WTC11 (cell line): ENCODE measurements at regions not wholly inside any gene's neighbourhood (a gene's known extent, or its start where the extent isn't known, plus 50 kb on each side); places are given as distances from the start of the nearest gene placed in this dataset.

ENCODE experiments used
- ATAC-seq: fragments of 200-7000 bp; cut with Tn5 transposase; 2 replicates; pipeline ENCODE4 v1.10.0; 2021; ENCODE audit warnings: mild to moderate bottlenecking, moderate library complexity
- CTCF ChIA-PET: fragments of 300-600 bp; sonication (Branson Sonifier 250); formaldehyde crosslinking; loops from one replicate; lab custom pipeline; 2021; ENCODE audit warnings: antibody characterized with exemption; lab: Charles Lee
- POLR2A ChIA-PET: fragments of 350-600 bp; sonication (Branson Sonifier 250); formaldehyde crosslinking; loops from one replicate; lab custom pipeline; 2021; ENCODE audit warnings: antibody characterized with exemption; lab: Charles Lee
- DNase-seq: peaks from one replicate; pipeline ENCODE4 v3.0.0; 2021; ENCODE audit warnings: low spot score
- H3K27ac Mint-ChIP-seq: 2 replicates; pipeline ENCODE4 v1.8.0; 2021; ENCODE audit warnings: mixed read lengths
- H3K27me3 Mint-ChIP-seq: 2 replicates; pipeline ENCODE4 v1.8.0; 2021; ENCODE audit warnings: low read depth, mild to moderate bottlenecking, moderate library complexity, mixed read lengths
- H3K36me3 Mint-ChIP-seq: 2 replicates; pipeline ENCODE4 v1.8.0; 2021; ENCODE audit warnings: mixed read lengths
- H3K4me1 Mint-ChIP-seq: 2 replicates; pipeline ENCODE4 v1.8.0; 2022; ENCODE audit warnings: mixed read lengths
- H3K4me3 Mint-ChIP-seq: 2 replicates; pipeline ENCODE4 v1.8.0; 2021; ENCODE audit warnings: mild to moderate bottlenecking, moderate library complexity, mixed read lengths
- H3K9me3 Mint-ChIP-seq: 2 replicates; pipeline ENCODE4 v1.8.0; 2021; ENCODE audit warnings: mixed read lengths
- CBFB ChIP-seq: sonication (generic); formaldehyde crosslinking; IDR thresholded peaks from 2 replicates; pipeline ENCODE4 v1.8.1; 2022; ENCODE audit warnings: mild to moderate bottlenecking, low read depth, missing genetic modification reagents
- FOXJ3 ChIP-seq: sonication (generic); formaldehyde crosslinking; IDR thresholded peaks from 2 replicates; pipeline ENCODE4 v1.9.0; 2021; ENCODE audit warnings: missing genetic modification reagents, mild to moderate bottlenecking, borderline replicate concordance
- FOXP1 ChIP-seq: sonication (generic); formaldehyde crosslinking; IDR thresholded peaks from 2 replicates; pipeline ENCODE4 v1.8.0; 2022; ENCODE audit warnings: missing genetic modification reagents, mild to moderate bottlenecking, moderate library complexity, borderline replicate concordance
- JAZF1 ChIP-seq: fragments of 250-450 bp; sonication (Bioruptor Pico); IDR thresholded peaks from 2 replicates; pipeline ENCODE4 v1.9.0; 2021; ENCODE audit warnings: moderate library complexity, mild to moderate bottlenecking, inconsistent platforms
- MXD4 ChIP-seq: fragments of 250-450 bp; sonication (Bioruptor Pico); IDR thresholded peaks from 2 replicates; pipeline ENCODE4 v1.8.0; 2021; ENCODE audit warnings: mild to moderate bottlenecking, moderate library complexity, borderline replicate concordance
- OVOL2 ChIP-seq: fragments of 250-450 bp; sonication (Bioruptor Pico); IDR thresholded peaks from 2 replicates; pipeline ENCODE4 v1.9.0; 2021; ENCODE audit warnings: mild to moderate bottlenecking, borderline replicate concordance
- SMAD4 ChIP-seq: sonication (generic); formaldehyde crosslinking; IDR thresholded peaks from 2 replicates; pipeline ENCODE4 v1.8.0; 2022; ENCODE audit warnings: mild to moderate bottlenecking, missing genetic modification reagents
- ZNF232 ChIP-seq: sonication (generic); formaldehyde crosslinking; IDR thresholded peaks from 2 replicates; pipeline ENCODE4 v1.8.0; 2022; ENCODE audit warnings: mild to moderate bottlenecking, missing genetic modification reagents
- ZNF317 ChIP-seq: sonication (generic); formaldehyde crosslinking; IDR thresholded peaks from 2 replicates; pipeline ENCODE4 v1.8.1; 2023; ENCODE audit warnings: low read depth, mild to moderate bottlenecking, moderate library complexity, missing genetic modification reagents, borderline replicate concordance
- ZNF416 ChIP-seq: fragments of 250-450 bp; sonication (Bioruptor Pico); IDR thresholded peaks from 2 replicates; pipeline ENCODE4 v1.9.0; 2021; ENCODE audit warnings: mild to moderate bottlenecking, inconsistent platforms
- TF ChIP-seq, protein P1 (sequence below): sonication (generic); formaldehyde crosslinking; conservative IDR thresholded peaks from 2 replicates; pipeline ENCODE4 v1.8.1; 2023; ENCODE audit warnings: mild to moderate bottlenecking, low read depth, missing genetic modification reagents, moderate library complexity
- TF ChIP-seq, protein P2 (sequence below): fragments of 250-450 bp; sonication (Bioruptor Pico); IDR thresholded peaks from 2 replicates; pipeline ENCODE4 v1.9.0; 2021; ENCODE audit warnings: moderate library complexity, mild to moderate bottlenecking, inconsistent platforms, borderline replicate concordance
- TF ChIP-seq, protein P3 (sequence below): sonication (generic); formaldehyde crosslinking; IDR thresholded peaks from 2 replicates; pipeline ENCODE4 v1.8.0; 2022; ENCODE audit warnings: mild to moderate bottlenecking, missing genetic modification reagents
- TF ChIP-seq, protein P4 (sequence below): sonication (generic); formaldehyde crosslinking; IDR thresholded peaks from 2 replicates; pipeline ENCODE4 v1.8.0; 2022; ENCODE audit warnings: missing genetic modification reagents
- TF ChIP-seq, protein P5 (sequence below): sonication (generic); formaldehyde crosslinking; IDR thresholded peaks from 2 replicates; pipeline ENCODE4 v1.8.1; 2022; ENCODE audit warnings: low read depth, mild to moderate bottlenecking, moderate library complexity, missing genetic modification reagents, borderline replicate concordance
- TF ChIP-seq, protein P6 (sequence below): sonication (generic); formaldehyde crosslinking; IDR thresholded peaks from 2 replicates; pipeline ENCODE4 v1.8.1; 2023; ENCODE audit warnings: mild to moderate bottlenecking, moderate library complexity, missing genetic modification reagents
- TF ChIP-seq, protein P7 (sequence below): sonication (generic); formaldehyde crosslinking; IDR thresholded peaks from 2 replicates; pipeline ENCODE4 v1.8.1; 2023; ENCODE audit warnings: mild to moderate bottlenecking, missing genetic modification reagents, moderate library complexity

DNA sequence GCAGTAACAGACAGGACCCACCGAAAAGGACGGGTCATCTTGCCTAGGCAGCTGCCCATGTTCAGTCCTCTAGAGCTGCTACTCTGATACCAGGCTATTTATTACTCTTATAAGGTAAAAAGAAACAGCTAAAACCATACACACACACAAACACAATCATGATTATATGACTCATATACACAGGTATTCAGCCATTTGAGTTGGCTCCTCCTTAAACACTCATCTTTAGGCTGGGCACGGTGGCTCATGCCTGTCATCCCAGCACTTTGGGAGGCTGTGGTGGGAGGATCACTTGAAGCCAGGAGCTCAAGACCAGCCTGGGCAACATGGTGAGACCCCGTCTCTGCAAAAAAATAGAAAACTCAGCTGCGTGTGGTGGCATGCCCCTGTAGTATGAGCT, 76.6 kb downstream of the F11 start (continued):
- TF ChIP-seq, protein P1, sequence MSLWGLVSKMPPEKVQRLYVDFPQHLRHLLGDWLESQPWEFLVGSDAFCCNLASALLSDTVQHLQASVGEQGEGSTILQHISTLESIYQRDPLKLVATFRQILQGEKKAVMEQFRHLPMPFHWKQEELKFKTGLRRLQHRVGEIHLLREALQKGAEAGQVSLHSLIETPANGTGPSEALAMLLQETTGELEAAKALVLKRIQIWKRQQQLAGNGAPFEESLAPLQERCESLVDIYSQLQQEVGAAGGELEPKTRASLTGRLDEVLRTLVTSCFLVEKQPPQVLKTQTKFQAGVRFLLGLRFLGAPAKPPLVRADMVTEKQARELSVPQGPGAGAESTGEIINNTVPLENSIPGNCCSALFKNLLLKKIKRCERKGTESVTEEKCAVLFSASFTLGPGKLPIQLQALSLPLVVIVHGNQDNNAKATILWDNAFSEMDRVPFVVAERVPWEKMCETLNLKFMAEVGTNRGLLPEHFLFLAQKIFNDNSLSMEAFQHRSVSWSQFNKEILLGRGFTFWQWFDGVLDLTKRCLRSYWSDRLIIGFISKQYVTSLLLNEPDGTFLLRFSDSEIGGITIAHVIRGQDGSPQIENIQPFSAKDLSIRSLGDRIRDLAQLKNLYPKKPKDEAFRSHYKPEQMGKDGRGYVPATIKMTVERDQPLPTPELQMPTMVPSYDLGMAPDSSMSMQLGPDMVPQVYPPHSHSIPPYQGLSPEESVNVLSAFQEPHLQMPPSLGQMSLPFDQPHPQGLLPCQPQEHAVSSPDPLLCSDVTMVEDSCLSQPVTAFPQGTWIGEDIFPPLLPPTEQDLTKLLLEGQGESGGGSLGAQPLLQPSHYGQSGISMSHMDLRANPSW, result no peak
- no peak for TF ChIP-seq FOXP1 (CRISPR knock-in tag)
- TF ChIP-seq, all 79 proteins: peak for 0

DNA sequence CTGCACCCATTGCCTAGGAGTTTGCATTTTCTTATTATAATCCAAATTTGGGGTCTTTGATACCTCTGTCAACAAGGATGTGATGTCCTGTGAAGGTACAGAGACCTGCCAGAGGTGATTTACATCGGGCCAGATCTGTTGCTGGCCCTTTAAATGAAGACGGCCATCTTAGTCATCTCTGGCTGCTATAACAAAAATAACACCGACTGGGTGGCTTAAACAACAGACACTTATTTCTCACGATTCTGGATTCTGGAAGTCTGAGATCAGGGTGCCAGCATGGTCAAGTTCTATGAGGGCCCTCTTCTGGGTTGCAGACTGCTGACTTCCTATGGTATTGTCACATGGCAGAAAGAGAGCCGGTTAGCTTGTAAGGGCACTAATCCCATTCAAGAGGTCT, 75.7 kb downstream of the F11 start:
- ChIA-PET POLR2A (no interaction called here), CTCF (no interaction called here)
- no peak for ATAC-seq
- Mint-ChIP-seq H3K36me3 (no peaks in the 10 kb centered on the region), H3K27ac (no peak overlapping the region), H3K4me3 (no peak overlapping the region), H3K4me1 (peaks cover 7% of the 10 kb centered on the region), H3K27me3 (peaks cover 89% of the 10 kb centered on the region), H3K9me3 (peaks cover 4% of the 10 kb centered on the region; the same call in 1 of the 2 replicates)
- no peak for TF ChIP-seq ZNF317 (CRISPR knock-in tag)
- no peak for TF ChIP-seq SMAD4 (CRISPR knock-in tag)
- no peak for TF ChIP-seq JAZF1 (CRISPR knock-in tag)
- no peak for TF ChIP-seq OVOL2 (CRISPR knock-in tag)
- TF ChIP-seq, protein P2, sequence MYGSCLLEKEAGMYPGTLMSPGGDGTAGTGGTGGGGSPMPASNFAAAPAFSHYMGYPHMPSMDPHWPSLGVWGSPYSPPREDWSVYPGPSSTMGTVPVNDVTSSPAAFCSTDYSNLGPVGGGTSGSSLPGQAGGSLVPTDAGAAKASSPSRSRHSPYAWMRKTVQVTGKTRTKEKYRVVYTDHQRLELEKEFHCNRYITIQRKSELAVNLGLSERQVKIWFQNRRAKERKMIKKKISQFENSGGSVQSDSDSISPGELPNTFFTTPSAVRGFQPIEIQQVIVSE (CRISPR knock-in tag), result no peak
- TF ChIP-seq, protein P3, sequence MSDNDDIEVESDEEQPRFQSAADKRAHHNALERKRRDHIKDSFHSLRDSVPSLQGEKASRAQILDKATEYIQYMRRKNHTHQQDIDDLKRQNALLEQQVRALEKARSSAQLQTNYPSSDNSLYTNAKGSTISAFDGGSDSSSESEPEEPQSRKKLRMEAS, result no peak
- no peak for TF ChIP-seq FOXP1 (CRISPR knock-in tag)
- TF ChIP-seq ZNF232 (CRISPR knock-in tag), result no peak
- no peak for TF ChIP-seq CBFB (CRISPR knock-in tag)
- TF ChIP-seq, protein P4, sequence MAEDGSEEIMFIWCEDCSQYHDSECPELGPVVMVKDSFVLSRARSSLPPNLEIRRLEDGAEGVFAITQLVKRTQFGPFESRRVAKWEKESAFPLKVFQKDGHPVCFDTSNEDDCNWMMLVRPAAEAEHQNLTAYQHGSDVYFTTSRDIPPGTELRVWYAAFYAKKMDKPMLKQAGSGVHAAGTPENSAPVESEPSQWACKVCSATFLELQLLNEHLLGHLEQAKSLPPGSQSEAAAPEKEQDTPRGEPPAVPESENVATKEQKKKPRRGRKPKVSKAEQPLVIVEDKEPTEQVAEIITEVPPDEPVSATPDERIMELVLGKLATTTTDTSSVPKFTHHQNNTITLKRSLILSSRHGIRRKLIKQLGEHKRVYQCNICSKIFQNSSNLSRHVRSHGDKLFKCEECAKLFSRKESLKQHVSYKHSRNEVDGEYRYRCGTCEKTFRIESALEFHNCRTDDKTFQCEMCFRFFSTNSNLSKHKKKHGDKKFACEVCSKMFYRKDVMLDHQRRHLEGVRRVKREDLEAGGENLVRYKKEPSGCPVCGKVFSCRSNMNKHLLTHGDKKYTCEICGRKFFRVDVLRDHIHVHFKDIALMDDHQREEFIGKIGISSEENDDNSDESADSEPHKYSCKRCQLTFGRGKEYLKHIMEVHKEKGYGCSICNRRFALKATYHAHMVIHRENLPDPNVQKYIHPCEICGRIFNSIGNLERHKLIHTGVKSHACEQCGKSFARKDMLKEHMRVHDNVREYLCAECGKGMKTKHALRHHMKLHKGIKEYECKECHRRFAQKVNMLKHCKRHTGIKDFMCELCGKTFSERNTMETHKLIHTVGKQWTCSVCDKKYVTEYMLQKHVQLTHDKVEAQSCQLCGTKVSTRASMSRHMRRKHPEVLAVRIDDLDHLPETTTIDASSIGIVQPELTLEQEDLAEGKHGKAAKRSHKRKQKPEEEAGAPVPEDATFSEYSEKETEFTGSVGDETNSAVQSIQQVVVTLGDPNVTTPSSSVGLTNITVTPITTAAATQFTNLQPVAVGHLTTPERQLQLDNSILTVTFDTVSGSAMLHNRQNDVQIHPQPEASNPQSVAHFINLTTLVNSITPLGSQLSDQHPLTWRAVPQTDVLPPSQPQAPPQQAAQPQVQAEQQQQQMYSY (CRISPR knock-in tag), result no peak
- TF ChIP-seq, protein P5, sequence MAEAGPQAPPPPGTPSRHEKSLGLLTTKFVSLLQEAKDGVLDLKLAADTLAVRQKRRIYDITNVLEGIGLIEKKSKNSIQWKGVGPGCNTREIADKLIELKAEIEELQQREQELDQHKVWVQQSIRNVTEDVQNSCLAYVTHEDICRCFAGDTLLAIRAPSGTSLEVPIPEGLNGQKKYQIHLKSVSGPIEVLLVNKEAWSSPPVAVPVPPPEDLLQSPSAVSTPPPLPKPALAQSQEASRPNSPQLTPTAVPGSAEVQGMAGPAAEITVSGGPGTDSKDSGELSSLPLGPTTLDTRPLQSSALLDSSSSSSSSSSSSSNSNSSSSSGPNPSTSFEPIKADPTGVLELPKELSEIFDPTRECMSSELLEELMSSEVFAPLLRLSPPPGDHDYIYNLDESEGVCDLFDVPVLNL (CRISPR knock-in tag), result no peak
- TF ChIP-seq MXD4 (CRISPR knock-in tag), result no peak
- no peak for TF ChIP-seq FOXJ3 (CRISPR knock-in tag)
- TF ChIP-seq, protein P6, sequence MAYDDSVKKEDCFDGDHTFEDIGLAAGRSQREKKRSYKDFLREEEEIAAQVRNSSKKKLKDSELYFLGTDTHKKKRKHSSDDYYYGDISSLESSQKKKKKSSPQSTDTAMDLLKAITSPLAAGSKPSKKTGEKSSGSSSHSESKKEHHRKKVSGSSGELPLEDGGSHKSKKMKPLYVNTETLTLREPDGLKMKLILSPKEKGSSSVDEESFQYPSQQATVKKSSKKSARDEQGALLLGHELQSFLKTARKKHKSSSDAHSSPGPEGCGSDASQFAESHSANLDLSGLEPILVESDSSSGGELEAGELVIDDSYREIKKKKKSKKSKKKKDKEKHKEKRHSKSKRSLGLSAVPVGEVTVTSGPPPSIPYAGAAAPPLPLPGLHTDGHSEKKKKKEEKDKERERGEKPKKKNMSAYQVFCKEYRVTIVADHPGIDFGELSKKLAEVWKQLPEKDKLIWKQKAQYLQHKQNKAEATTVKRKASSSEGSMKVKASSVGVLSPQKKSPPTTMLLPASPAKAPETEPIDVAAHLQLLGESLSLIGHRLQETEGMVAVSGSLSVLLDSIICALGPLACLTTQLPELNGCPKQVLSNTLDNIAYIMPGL, result no peak
- TF ChIP-seq, protein P7, sequence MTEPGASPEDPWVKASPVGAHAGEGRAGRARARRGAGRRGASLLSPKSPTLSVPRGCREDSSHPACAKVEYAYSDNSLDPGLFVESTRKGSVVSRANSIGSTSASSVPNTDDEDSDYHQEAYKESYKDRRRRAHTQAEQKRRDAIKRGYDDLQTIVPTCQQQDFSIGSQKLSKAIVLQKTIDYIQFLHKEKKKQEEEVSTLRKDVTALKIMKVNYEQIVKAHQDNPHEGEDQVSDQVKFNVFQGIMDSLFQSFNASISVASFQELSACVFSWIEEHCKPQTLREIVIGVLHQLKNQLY (CRISPR knock-in tag), result no peak
- no peak for TF ChIP-seq ZNF416 (CRISPR knock-in tag)
- DNase-seq, result no peak
